NCI-H1092 treated with DMSO at 0.1 percent for 48 hours (cell line): ENCODE measurements at regions not wholly inside any gene's neighbourhood (a gene's known extent, or its start where the extent isn't known, plus 50 kb on each side); places are given as distances from the start of the nearest gene placed in this dataset.
"Not testable (repeated sequence)": the region's sequence is repeated elsewhere in the genome, so short reads cannot be mapped to it uniquely, and the experiment has no call there.

Experiments
- DNase-seq: peaks from one replicate; lab custom pipeline; 2025; lab: John Stamatoyannopoulos, UW

DNA sequence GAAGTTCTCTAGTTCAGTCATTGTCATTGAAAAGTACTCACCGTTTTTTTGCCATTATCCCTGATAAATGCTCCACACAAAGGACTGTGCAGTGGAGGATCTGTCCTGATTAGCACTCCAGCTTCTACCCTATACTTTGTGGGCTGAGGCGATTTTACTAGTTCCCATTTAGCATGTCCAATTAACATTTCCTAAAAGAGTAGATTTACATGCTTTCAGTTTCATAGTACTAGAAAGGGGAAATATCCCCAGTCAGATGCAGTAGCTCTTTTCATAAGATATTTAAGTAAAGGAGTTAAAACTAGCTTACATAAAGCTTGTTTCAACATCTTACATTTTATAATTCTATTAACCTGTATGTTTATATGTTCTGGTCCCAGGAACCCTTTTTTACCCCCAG is 144.9 kb upstream of the APOOL start:
- not testable (repeated sequence) for DNase-seq

DNA sequence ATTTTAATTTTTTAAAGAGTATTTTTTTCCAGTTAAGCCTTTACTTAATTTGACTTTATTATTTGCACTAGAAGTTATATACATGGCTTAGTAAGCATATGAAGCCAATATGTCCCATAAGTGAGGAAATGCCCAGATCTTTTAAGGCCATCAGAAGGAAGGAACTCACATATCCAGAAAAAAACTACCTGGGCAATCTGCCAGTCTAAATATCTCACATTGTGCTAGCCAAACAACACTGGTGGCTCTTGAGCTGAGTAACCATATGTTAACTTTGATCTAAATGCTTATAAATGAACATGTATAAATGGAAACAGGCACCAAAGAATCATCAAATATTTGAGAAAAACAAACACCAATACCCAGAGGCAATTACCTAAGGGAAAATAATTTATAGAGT is 138.6 kb upstream of the APOOL start:
- no peak for DNase-seq

DNA sequence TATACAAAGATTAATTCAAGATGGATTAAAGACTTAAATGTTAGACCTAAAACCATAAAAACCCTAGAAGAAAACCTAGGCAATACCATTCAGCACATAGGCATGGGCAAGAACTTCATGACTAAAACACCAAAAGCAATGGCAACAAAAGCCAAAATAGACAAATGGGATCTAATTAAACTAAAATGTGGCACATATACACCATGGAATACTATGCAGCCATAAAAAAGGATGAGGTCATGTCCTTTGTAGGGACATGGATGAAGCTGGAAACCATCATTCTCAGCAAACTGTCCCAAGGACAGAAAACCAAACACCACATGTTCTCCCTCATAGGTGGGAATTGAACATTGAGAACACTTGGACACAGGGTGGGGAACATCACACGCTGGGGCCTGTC is 133.4 kb upstream of the APOOL start:
- not testable (repeated sequence) for DNase-seq

DNA sequence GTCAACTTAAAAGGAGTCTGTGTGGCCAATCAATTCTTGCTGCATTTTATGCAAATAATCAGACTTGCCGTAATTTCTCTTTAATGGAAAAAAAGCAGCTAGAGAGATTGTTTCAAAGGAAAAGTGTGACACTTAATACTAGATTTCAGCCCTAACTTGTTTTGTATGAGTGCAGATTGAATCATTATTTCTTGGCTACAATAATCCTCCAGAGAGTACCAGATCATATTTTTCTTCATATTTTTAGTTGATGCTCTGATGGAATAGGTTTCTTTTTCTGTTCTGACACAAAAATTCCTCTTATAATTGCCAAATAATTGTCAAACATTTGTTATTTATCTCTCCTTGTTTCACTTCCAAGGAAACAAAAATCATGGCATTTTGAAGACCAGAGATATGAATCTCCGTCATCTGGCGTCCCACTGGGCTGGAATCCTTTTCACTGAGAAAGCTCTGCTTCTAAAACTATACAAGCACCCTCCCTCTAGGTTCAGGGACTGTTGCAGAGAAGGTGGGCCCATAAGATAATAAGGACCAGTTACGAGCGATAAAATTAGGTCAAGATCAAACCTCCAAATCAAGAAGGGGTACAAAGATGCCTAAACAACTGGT is 131.4 kb upstream of the APOOL start:
- not testable (repeated sequence) for DNase-seq

DNA sequence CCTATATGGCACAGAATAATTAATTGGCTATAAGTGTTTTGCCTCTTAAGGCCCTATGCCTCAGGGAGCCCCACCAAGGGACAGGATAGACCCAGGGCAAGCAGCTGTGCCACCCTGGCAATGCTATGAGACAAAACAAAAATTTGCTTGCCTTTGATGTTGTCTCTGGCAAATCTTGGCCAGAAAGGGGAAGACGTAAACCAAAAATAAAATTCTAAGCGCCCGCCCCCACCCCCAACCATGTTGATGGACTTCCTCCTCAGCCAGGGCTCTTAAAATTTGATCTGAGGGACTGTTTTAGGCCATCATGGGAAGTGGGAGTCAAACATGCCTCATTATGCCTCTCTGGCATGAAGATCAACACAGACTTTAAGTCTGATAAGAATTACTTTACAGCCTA is 130.5 kb upstream of the APOOL start:
- DNase-seq, result no peak

DNA sequence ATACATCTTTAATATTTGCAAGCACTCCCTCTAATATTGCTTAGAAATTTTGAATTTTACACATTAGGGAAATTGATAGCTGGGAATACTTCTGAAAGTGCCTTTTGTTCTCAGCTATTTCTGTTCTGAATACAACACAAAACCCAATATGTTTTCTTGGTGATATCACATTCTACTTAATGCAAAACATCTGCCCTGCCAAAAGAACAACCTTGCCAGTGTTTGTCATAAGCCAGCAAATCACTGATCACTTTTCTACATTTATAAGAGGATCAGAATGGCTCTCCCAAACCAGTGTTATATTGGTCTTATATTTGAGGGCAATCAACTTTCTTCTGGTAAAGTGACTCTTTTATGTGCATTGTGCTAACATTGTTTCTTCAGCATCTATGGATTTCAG is 126.8 kb upstream of the APOOL start:
- no peak for DNase-seq

DNA sequence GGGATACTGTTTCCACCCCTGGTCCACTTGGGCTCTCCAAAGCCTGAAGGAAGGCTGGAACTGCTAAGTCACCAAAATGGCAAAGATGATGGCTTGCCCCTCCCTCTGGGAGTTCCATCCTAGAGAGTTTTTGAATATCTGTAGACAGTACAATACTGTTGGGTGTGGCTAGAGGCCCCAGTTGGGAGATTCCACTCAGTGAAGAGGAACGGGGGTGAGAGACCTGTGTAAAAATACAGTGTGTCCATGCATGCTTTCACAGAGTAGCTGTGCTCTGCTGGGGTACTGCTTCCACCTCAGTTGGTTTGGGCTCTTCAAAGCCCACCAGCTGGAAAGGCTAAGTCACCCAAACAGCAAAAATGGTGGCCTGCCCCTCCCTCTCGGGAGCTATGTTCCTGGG is 109.8 kb upstream of the APOOL start:
- no peak for DNase-seq

DNA sequence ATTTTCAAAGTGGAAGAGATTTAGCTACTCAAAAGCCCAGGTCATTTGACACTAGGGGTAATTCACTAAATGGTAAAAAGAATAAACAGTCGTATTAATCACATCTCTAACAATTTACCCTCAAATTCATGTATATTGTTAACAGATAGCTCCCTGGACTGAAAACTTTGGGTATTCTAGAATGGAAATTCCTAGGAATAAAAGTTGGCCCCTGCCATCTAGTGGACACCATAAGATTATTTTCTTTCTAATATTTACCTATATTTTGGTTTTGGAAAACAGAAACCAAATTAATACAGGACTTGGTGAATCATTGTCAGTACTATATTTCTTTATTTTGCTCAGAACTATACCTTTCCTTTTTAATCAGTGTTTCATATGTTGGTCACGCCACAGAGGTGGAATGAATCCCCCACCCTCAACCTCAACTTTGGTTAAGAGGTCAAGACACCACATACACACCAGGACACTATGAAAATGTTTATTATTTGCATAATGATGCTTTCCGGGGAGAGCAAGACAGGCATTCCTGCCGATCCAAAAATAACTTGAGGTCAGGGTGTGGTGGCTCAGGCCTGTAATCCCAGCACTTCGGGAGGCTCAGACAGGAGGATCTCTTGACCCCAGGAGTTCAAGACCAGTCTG is 96.2 kb upstream of the APOOL start:
- DNase-seq, result no peak

DNA sequence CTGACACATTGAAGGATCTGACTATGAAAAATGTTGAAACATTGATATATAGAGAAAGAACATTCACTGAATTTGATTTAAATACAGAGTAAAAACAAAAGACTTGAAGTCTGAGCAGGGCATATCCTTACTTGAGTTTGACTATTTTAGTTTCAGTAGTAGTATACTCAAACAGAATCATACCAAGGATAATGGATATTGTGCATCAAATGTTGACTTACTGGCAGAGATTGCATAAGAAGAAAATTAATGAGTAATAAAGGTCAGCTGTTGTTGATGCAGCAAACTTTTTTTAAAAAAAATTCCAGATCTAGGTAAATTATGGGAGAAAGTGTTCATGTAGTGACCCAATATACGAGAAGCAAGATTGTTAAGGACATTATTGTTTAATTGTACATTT is 94.5 kb upstream of the APOOL start:
- no peak for DNase-seq

DNA sequence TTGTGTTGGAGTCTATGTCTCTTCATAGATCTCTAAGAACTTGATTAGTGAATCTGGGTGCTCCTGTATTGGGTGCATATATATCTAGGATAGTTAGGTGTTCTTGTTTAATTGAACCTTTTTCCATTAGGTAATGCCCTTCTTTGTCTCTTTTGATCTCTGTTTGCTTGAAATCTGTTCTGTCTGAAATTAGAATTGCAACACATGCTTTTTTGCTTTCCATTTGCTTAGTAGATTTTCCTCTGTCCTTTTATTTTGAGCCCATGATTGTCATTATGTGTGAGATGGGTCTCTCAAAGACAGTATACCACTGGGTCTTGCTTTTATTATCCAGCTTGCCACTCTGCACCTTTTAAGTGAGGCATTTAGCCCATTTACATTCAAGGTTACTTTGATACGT is 79.1 kb upstream of the APOOL start:
- no peak for DNase-seq

DNA sequence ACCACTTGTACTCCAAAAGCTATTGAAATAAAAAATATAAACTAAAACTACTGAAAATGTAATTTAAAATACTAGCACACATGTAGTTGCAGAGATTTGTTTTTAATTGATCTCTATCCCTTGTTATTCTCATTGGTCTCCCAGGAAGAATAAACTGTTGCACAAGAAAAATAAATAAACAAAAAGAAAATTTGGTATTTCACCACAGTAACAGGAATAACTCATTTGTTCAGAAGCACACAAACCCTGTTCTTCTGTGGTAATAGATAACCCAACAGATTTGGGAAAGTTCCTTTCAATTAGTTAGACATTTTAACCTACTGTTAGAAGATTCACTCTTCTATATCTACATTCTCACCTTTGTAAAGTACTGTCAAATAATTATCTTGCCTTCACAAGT is 70.9 kb upstream of the APOOL start:
- no peak for DNase-seq

DNA sequence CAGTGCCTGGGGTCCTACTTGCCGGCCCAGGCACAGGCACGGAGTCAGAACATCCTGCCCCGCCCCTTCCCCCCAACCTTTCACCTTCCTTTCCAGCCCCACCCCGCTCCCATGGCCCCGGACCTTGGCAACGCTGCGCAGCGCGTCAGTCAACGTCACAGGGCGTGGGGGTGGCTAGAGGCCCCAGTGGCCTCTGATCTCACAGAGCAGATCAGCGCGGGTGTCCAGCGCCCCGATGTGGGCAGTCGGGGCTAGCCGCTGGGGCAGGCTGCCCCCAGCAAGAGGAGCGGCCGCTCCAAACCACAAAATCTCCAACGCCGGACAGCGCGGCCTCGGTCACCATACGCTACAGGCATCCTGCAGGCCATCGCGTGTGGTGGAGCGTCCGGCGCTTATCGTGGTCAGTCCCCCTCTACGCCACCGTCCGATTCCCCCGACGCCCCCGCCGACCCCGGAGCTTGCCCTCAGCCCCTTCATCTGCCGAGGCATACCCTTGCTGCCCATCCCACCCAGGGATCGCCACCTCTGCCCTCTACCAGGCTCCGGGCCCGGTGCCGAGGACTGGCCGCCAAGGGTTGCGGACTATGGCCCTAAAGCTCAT is 69.6 kb upstream of the APOOL start:
- no peak for DNase-seq
